UCSD-AML1 (cell line): ENCODE measurements at regions not wholly inside any gene's neighbourhood (a gene's known extent, or its start where the extent isn't known, plus 50 kb on each side); places are given as distances from the start of the nearest gene placed in this dataset.

ENCODE experiments used
- DNase-seq: peaks from one replicate; lab custom pipeline; 2025; ENCODE audit not compliant: unreplicated experiment; lab: John Stamatoyannopoulos, UW

DNA sequence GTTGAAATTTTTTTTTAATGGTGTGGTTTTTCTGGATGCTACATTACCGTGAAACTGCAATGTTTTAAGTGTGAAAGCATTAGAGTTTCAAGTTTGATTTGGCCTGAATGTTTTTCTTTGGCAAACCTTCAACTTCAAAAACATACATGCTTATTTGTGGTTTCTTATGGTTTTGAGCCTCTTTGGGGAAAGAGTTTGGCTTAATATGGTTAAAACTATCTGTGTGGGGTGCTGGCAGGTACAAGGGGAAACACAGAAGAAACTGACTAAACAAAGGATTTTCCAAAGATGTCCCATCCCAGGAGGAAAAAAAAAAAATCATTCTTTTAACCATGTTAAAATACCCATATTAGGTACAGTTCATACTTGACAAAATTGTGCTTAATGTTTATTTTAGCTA, 121.1 kb downstream of the HGF start:
- no peak for DNase-seq

DNA sequence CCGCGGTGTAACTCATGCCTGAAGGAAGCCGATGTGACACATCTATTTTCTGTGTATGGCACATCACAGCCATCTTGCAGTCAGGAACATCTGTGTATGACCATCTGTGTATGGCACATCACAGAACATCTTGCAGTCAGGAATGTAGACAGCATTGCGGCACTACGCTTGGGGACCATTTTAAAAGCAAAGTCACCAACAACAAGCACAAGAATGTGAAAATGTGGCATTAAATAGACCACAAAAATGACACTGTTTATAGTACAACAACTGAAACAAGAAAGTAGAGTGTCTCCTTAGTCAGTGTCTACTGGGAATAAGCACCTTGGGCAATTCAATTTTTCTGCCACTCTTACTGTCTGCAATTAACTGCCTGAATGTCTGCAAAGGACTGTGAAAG, 124.4 kb downstream of the HGF start:
- no peak for DNase-seq

DNA sequence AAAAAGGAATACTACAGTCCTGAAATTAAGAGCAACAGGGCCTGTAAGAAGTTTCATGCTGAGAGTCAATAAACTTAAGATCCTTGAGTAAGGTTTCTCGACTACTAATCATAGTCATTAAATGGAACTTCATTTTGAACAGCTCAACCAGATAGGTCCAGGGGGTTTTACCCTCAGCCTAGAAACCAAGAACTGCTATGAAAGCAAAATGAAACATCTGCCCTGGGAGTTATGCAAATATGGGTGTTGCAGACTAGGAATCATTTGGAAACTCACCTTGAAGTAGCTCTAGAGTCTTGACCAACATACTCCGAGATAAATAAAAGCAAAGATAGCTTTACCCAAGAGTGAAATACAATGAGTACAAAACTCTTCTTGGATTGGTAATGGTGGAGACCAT, 128.0 kb downstream of the HGF start:
- DNase-seq, result no peak

DNA sequence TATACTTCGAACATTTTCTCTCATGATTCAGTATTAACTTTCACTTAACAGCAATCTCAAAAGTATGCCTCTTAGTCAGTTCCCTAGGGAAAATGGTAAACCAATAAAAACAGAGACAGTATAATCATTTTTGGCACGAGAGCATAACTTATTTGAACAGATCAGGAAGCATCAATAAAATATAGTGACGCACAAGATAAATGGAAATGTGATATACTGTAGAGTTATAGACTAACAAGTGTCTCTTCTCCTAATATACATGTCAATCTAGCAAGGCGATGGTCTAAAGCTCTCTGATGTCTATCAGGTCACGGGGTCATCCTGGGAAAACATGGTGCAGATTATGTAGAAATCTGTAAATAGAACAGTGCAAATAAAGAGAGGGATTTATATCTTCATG, 131.6 kb downstream of the HGF start:
- DNase-seq, result no peak

DNA sequence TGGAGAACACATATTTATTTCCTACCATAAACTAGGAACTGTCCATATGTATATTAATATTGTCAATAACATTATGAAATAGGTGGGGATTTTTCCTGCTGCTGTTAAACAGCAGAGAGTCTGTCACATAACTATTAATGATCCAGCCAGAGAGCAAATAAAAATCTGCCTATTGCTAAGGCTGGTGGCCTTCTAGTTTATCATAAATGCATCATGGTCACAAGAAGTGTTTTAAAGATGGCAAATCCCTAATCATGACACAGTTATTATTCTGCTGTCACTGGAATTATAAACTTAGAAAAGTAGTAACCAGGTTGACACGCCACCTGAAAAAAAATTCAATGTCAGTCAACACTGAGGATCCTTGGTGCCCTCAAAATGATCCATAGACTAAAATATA, 132.3 kb downstream of the HGF start:
- no peak for DNase-seq

DNA sequence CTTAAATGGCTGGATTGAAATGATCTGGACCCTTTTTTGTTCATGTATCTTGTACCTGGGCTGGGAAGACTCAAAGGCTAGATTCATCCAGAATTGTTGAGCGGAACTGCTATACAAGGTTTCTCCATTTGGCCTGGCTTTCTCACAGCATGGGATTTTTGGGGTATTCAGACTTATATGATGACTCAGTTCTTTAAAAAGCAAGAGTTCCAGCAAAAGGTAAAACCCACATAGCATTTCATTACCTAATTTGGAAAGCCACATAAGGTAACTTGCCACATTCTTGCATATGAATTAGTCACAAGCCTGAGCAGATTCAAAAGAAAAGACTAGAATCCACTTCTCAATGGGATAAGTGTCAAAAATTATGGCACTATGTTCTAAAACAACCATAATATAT, 137.4 kb downstream of the HGF start:
- no peak for DNase-seq

DNA sequence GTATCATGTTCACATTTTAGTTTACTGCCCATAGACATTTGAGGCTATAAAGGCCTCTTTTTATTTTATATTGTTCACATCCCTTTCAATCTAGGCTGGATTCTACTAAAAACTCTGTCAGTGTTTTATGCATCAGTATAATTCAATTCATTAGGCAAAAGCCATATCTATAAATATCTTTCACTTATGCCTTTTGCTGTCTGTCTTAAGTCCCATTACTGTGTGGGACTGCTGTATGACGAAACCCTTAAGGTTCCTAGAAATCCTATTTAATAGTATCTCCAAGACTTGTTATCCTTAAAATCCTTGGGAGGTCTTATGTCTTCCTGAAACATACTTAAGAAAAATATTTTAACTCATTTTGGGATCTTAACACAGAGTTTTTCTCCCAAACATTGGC, 139.2 kb downstream of the HGF start:
- DNase-seq, result no peak

DNA sequence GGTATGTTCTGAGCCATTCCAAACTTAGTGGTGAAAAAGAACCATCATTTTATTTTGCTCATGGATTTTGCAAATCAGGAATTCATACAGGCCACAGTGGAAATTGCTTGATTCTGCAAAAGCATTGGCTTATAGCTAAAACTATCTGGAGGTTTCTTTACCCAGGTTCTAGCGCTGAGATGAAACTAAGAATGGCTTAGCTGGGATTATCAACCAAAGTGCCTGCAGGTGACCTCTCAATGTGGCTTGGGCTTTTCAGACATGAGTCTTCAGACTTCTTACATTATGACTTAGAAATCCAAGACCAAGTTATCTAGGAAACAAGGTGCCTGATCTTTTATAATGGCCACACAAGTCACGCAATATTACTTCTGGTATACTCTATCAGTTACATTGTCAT, 140.1 kb downstream of the HGF start:
- DNase-seq, result no peak

DNA sequence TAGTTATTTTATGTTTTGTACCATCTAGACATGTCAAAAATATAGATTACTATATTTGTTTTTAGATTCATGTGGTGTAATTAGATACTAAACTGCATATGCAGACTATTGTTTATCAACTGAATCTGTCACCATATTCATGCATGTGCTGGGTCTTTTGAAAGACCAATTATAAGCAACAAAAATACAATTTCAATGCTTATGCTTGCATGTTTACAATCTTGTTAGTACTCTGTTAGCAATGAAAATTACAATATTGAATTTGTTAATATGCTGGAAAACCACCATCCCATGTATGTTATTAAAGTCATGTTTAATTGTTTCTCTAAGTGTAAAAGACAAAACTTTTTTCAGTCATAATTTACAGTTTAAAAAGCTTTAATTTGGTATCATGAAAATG, 140.9 kb downstream of the HGF start:
- DNase-seq, result no peak

DNA sequence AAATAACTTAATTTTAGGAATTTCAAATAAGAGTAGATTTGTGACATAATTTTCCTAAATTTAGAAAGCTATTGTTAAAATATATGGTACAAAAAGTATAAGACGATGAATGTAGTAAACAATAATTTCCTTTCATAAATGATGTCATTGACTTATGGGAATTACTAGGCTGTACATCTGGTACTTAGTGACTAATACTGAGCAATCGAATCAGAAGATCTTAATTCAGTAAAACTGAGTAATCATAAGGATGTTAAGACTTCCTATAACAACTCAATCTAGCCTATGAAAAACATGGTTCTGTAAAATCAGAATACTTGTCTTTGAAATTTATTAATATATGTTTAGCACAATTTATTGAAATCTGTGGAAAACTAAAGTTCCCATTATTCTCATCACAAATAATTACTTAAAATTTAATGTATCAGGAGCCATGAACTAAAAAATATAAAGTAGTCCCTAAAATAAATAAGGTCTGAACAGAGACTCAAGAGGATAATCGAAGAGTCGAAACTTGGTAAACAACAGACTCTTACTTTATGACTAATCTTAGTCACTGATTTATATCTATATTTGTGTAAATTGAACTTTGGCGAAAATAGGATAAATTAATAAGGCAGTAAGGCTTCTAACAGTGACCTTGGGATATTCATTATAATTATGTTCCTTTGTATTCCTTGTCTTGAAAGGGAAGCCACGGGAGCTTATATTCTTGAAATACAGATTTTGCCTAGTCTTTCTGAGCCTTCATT, 142.1 kb downstream of the HGF start:
- DNase-seq, result no peak

DNA sequence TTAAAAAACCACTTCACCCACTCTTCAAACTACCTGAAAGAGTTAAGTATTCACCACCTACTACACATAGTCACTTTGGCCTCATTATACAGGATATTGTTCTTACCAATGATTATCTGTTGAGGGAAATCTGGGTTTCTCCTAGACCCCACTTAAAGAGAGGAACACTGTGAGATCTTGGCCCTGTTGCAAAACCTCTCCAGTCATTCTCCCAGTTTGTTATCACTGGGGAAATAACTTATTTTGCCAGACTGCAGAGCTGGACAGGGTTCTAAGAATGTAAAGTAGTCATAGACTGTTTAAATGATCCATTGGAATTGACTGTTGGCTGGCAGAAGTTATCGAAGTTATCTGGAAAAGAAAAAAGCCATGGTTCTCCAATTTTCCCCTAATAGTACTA, 143.8 kb downstream of the HGF start:
- no peak for DNase-seq

DNA sequence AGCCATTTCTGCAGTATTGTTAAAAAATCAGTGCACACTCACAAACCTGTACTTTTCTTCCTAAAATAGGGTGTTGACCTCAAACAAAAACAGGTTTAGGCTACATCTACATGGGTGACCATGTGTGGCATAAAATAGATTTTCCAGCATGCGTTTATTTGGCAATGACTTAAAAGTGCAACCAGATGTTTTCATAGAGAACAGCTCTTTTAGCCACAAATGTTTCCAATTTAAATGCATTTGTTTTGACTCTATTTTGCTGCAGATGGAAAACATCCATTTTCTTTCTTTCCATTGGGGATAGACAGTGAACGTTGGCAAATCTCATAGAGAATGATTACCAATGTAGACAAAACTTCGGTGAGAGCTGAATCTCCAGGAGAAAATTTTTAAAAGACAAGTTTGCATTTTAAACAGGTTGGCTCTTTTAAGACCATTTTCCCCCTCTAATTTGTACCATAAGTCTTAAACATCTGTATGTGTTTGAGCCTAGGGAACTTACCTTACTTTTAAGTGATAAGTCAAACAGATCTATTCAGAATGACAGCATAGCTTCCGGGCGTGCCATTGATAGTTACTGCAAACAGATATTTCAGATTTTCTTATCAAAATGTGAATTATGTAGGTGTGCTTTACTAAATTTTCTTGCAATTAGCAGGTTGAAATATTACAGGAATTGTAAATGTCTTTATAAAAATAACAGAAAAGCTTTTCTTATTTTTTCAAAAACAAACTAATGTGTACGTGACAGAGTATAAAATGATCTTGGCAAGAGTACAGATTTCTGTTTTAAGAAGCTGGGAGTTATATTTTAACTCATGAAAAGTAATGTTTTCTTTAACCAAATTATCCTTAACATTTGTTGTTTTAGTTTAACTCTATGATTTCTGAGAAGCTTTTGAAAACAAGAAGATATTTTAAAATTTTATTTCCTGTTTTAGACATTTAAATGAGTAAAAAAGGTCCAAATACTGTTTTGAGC, 144.9 kb downstream of the HGF start:
- DNase-seq, result no peak

DNA sequence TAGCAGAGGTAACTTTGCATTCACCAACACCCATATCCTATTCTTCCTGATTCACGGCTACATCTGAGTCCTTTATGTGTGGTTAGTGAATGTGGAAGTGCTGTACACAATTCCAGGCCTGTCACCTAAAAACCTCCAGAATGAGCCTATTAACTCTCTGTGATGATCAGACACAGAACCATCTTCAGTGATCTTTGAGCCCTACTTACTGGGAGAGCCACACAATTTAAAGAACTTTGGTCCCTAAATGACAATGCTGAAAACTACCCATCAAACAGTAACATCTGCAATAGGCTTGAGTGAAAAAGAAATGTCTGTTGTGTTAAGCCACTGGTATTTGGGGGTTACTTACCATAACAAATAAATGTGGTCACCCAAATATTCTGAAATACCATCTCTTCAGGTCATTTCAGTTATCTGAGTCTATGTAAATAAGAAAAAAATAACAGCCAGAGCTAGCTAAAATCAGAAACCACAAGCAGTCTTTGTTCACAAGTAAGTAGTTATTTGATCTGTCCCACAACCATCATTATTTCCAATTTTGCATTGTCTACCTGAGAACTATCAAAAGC, 145.7 kb downstream of the HGF start:
- DNase-seq, result no peak

DNA sequence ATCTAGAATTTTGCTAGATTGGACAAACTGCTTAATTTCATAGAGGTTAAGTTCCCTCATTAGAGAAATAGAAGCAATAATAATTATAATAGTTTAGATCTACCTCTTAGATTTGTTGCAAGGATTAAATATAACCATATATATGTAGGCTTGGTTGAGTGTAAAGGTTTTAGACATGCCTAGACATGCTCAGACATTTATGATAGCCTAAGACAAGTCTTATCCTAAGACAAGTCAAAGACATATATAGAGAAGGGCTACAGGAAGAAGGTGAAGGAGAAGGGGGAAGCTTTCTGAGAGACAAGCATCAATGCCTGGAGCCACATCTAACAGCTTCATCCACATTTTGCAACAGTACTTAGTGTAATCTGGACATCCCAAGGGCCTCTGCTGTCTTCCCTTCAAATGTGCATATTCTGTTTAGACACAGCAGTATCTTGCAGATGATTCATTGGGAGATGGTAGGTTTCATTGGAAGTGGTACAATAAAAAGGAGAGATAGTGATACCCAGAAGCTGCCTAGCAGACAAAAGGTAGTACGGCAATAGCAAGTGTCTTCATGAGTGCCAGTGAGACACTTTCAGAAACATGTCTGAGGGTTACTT, 146.5 kb downstream of the HGF start:
- DNase-seq, result no peak

DNA sequence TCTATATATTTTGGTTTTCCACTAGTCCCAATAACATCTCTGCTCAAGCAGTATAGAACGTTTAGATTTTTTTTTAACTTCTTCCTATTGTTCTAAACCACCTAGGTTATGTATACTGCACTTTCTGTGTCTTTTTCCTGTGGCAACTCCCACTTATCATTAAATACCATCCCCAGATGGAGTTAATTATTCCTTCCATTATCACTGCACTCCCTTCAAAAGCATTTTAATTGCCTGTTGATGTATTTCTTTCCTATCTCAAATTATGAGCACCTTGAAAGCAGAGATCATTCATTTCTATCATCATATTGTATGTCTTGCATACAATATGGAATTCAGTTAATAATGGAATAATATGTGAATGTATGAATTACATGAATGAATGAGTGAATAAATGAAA, 148.0 kb downstream of the HGF start:
- no peak for DNase-seq

DNA sequence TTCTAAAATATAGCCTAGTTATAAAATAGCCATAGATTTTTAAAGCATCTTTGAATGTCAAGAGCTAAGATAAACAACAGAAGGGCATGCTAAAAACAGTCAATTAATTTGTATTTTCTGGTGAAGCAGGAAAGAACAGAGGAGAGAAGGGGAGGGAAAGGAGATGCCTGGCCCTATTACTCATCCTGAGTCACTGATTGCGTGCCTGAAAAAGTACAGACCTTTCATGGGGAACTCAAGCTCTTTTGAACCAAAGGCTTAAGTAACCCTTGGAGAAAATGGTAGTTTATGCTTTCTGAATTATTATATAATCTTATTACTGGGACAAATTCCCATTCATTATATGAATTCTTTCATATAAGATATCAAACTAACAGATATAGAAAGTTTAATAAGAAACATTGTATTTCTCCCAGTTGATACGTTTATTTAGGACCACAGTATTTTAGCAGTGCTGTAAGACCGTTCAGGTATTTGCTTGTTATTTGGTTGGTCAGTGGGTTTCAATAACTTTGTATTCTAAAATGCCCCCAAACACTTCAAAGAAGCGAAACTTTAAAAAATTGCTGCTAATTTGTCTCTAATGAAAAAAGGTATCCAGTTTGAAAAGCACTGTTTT, 151.3 kb downstream of the HGF start:
- no peak for DNase-seq

DNA sequence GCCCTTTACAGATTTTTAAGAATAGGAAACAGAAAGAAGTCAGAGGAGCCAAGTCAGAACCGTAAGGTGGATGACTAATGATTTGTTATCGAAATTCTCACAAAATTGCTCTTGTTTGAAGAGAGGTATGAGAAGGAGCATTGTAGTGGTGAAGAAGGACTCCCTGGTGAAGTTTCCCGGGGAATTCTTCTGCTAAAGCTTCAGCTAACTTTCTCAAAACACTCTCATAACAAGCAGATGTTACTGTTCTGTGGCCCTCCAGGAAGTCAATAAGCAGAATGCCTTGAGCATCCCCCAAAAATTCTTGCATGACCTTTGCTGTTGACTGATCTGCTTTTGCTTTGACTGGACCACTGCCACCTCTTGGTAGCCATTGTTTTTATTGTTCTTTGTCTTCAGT, 152.9 kb downstream of the HGF start:
- DNase-seq, result no peak

DNA sequence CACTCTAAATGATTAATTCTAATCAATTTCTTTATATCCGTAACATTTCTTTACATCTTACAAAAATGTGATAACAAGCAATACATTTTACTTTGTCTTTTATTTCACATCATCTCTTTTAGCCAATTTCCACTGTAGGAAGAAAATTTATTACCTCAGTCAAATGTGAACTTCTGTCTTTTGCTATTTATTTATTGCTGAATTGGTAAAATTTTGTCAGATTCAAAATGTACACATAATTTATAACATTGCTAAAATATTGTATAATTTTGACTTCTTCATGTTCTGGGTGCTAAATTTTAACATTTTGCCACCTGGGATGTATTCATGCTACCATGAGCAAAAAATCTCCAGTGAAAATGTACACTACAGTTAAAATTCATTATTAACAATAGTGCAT, 158.0 kb downstream of the HGF start:
- DNase-seq, result no peak

DNA sequence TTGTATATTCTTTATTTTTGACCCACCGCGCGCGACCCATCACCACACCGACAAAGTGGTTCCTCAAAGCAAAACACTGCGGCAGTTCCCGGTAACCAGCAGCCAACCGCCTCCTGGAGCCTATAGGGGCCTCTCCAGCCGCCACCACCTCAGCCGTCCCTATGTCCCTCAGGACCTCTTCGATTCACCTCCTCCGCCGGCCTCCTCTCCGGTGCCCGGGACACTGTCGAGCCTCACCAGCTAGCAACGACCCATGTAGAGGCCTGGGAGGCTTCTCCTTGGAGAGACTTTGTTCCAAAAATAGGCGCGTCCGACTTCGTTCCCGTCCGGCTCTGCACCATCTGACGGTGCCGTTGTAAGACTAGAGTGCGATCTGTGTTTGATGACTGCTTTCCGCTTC, 158.8 kb downstream of the HGF start:
- peak; percentile 4 for DNase-seq

DNA sequence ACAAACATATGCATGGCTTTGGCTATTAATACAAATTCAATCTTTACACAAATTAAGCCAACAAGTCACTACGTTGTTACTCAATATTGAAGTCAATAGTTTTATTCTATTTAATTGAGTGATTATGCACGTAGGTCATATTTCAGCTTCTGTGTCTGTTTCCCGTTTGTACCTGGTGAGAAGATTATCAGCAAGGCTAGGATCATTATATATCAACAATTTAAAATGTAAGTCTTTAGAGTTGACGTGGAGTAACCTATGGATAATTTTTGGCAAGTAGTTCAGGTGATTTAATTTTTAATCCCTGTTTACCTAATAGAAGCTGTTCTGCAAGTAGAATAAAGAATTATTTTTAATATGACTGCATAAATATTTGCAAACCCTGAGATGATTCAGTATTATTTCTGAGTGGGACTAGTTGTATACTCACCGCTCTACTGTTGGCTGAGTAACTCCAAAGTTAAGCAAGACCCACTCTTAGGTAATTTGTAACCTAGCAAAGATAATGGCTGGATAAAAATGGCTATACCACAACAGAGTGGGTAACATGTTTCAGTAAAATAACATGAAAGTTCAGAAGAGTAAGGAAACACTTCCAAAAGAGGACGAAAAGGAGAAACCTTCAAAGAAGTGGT, 161.0 kb downstream of the HGF start:
- DNase-seq, result no peak

DNA sequence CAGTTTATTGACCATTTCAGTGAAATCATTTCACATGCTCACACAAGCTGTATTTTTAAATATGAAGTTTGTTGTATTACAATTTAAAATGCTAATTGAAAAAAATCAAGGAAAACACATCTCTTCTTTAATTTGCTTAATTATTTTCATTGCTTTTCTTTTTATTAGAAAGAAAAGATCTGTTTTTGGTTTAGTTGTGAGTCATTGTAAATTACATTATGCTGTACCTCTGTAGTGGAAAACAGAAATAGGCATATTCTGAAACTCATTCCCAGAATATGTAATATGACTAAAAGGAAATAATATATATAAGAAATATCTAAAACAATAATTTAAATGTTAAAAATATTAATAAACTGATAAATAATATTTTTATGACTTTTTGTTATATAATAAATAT, 161.9 kb downstream of the HGF start:
- no peak for DNase-seq
